A549 (cell line): ENCODE measurements at regions not wholly inside any gene's neighbourhood (a gene's known extent, or its start where the extent isn't known, plus 50 kb on each side); places are given as distances from the start of the nearest gene placed in this dataset.

Source experiments
- CHD2 ChIP-seq: fragments of 150-350 bp; IDR thresholded peaks from 2 replicates; pipeline ENCODE4 v1.6.1; 2014; ENCODE audit warnings: low read length; ENCODE audit not compliant: partially characterized antibody
- GATA3 ChIP-seq: IDR thresholded peaks from 2 replicates; pipeline ENCODE4 v1.6.1; 2012; ENCODE audit warnings: borderline replicate concordance
- HOXA7 ChIP-seq: fragments of 250-450 bp; sonication (Bioruptor Pico); IDR thresholded peaks from 2 replicates; pipeline ENCODE4 v1.5.0; 2020; ENCODE audit warnings: mild to moderate bottlenecking, moderate library complexity
- JUN ChIP-seq, 2 experiments: fragments of >200 bp; sonication (Bioruptor Twin); formaldehyde crosslinking; IDR thresholded peaks; 2 replicates in 1 of 2; 3 replicates in 1 of 2; pipeline ENCODE4 v1.6.1; 2016 to 2017
- KDM1A ChIP-seq: fragments of 200-600 bp; sonication (generic); IDR thresholded peaks from 2 replicates; pipeline ENCODE4 v1.6.1; 2016; ENCODE audit warnings: low read depth, mild to moderate bottlenecking
- MYC ChIP-seq: IDR thresholded peaks from 2 replicates; pipeline ENCODE4 v1.6.1; 2012; ENCODE audit warnings: mild to moderate bottlenecking, inconsistent platforms, low read length, improper control_type of control experiment, borderline replicate concordance
- NR3C1 ChIP-seq: fragments of >200 bp; sonication (Bioruptor Twin); formaldehyde crosslinking; IDR thresholded peaks from 3 replicates; pipeline ENCODE4 v1.6.1; 2017
- POLR2A ChIP-seq: IDR thresholded peaks from 2 replicates; pipeline ENCODE4 v1.6.1; 2012; ENCODE audit warnings: mild to moderate bottlenecking, low read length
- POLR2AphosphoS2 ChIP-seq: conservative IDR thresholded peaks from 2 replicates; pipeline ENCODE4 v1.6.1; 2012; ENCODE audit warnings: low read length, improper control_type of control experiment, inconsistent platforms
- RAD21 ChIP-seq, 2 experiments: fragments of >200 bp in 1 of 2; sonication (Bioruptor Twin) in 1 of 2; formaldehyde crosslinking in 1 of 2; IDR thresholded peaks in 1 of 2; conservative IDR thresholded peaks in 1 of 2; 2 replicates in 1 of 2; 3 replicates in 1 of 2; pipeline ENCODE4 v1.6.1; 2012 to 2018; ENCODE audit warnings: inconsistent platforms in 1 of 2
- TF ChIP-seq, protein P1 (sequence below): fragments of >200 bp; sonication (Bioruptor Twin); formaldehyde crosslinking; IDR thresholded peaks from 3 replicates; pipeline ENCODE4 v1.5.1; 2016
- TF ChIP-seq, protein P2 (sequence below): fragments of 200-600 bp; sonication (generic); IDR thresholded peaks from 2 replicates; pipeline ENCODE4 v1.6.1; 2016; ENCODE audit warnings: antibody characterized with exemption, mild to moderate bottlenecking, moderate library complexity

DNA sequence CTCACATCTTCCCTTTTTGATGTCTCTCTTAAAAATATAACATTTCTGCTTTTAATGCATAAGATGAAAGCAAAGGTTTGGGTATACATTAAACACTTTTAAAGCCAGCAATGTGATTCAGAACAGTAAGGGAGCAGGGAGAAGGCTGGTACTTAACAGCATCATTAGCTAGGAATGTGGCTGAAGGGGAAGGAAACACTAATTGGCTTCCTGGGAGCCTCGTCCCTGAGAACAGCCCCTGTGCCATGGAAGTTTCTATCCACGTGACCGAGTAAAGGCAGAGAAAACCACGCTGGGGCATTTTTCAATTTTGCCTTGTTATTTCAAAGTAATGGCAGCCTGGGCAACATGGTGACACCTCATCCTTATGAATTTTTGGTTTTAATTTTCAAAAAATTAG is 109.2 kb upstream of the GPC1 start:
- TF ChIP-seq, protein P1, sequence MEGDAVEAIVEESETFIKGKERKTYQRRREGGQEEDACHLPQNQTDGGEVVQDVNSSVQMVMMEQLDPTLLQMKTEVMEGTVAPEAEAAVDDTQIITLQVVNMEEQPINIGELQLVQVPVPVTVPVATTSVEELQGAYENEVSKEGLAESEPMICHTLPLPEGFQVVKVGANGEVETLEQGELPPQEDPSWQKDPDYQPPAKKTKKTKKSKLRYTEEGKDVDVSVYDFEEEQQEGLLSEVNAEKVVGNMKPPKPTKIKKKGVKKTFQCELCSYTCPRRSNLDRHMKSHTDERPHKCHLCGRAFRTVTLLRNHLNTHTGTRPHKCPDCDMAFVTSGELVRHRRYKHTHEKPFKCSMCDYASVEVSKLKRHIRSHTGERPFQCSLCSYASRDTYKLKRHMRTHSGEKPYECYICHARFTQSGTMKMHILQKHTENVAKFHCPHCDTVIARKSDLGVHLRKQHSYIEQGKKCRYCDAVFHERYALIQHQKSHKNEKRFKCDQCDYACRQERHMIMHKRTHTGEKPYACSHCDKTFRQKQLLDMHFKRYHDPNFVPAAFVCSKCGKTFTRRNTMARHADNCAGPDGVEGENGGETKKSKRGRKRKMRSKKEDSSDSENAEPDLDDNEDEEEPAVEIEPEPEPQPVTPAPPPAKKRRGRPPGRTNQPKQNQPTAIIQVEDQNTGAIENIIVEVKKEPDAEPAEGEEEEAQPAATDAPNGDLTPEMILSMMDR, result no peak
- TF ChIP-seq RAD21 (conservative IDR thresholded peaks at IDR 0.05 in 1 of 2, IDR thresholded peaks at IDR 0.05 in 1 of 2) (no peak), MYC (no peak), CHD2 (no peak), HOXA7 (CRISPR knock-in tag) (no peak), JUN (IDR thresholded peaks at IDR 0.05) (no peak), KDM1A (no peak), POLR2A (no peak), POLR2AphosphoS2 (no peak), NR3C1 (no peak), GATA3 (no peak)
- TF ChIP-seq, protein P2, sequence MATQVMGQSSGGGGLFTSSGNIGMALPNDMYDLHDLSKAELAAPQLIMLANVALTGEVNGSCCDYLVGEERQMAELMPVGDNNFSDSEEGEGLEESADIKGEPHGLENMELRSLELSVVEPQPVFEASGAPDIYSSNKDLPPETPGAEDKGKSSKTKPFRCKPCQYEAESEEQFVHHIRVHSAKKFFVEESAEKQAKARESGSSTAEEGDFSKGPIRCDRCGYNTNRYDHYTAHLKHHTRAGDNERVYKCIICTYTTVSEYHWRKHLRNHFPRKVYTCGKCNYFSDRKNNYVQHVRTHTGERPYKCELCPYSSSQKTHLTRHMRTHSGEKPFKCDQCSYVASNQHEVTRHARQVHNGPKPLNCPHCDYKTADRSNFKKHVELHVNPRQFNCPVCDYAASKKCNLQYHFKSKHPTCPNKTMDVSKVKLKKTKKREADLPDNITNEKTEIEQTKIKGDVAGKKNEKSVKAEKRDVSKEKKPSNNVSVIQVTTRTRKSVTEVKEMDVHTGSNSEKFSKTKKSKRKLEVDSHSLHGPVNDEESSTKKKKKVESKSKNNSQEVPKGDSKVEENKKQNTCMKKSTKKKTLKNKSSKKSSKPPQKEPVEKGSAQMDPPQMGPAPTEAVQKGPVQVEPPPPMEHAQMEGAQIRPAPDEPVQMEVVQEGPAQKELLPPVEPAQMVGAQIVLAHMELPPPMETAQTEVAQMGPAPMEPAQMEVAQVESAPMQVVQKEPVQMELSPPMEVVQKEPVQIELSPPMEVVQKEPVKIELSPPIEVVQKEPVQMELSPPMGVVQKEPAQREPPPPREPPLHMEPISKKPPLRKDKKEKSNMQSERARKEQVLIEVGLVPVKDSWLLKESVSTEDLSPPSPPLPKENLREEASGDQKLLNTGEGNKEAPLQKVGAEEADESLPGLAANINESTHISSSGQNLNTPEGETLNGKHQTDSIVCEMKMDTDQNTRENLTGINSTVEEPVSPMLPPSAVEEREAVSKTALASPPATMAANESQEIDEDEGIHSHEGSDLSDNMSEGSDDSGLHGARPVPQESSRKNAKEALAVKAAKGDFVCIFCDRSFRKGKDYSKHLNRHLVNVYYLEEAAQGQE, result no peak
